Lung (tissue), 11 donors: ENCODE measurements at regions not wholly inside any gene's neighbourhood (a gene's known extent, or its start where the extent isn't known, plus 50 kb on each side); places are given as distances from the start of the nearest gene placed in this dataset.
A peak's percentile ranks its signal among the peaks of the same experiment; 100 is the strongest.

Experiments
- ATAC-seq: fragments of 200-7000 bp; cut with Tn5 transposase; one replicate; pipeline ENCODE4 v1.9.1; 2020; ENCODE audit warnings: moderate number of reproducible peaks; ENCODE audit not compliant: insufficient read depth, low FRiP score
- DNase-seq, 3 donors: peaks; one replicate each; pipeline ENCODE4 v3.0.0-alpha.2; 2013 to 2017
- H3K27ac ChIP-seq, 2 donors: one replicate each; pipeline ENCODE4 v1.5.1; 2013; ENCODE audit warnings: mild to moderate bottlenecking in 2 of 2, moderate library complexity in 2 of 2, control low read depth in 1 of 2, inconsistent platforms in 1 of 2, low read depth in 1 of 2, low read length in 1 of 2
- H3K27me3 ChIP-seq, 3 donors: one replicate each; pipeline ENCODE4 v1.5.1; 2013; ENCODE audit warnings: low read length in 2 of 3; ENCODE audit not compliant: control insufficient read depth in 3 of 3, insufficient read depth in 3 of 3
- H3K36me3 ChIP-seq, 4 donors: one replicate each; pipeline ENCODE4 v1.5.1; 2013; ENCODE audit warnings: low read length in 4 of 4, mild to moderate bottlenecking in 1 of 4, moderate library complexity in 1 of 4; ENCODE audit not compliant: control insufficient read depth in 4 of 4, insufficient read depth in 4 of 4
- H3K4me1 ChIP-seq, 5 donors: one replicate each; pipeline ENCODE4 v1.5.1; 2013; ENCODE audit warnings: low read length in 5 of 5, mild to moderate bottlenecking in 2 of 5, moderate library complexity in 1 of 5; ENCODE audit not compliant: control insufficient read depth in 5 of 5, insufficient read depth in 5 of 5
- H3K4me3 ChIP-seq: one replicate; pipeline ENCODE4 v1.5.1; 2013; ENCODE audit warnings: mild to moderate bottlenecking, control low read depth, moderate library complexity
- H3K9ac ChIP-seq, 2 donors: one replicate each; pipeline ENCODE4 v1.5.1; 2013; ENCODE audit warnings: low read length in 2 of 2, control low read depth in 1 of 2; ENCODE audit not compliant: insufficient read depth in 1 of 2
- H3K9me3 ChIP-seq, 4 donors: one replicate each; pipeline ENCODE4 v1.5.1; 2013; ENCODE audit warnings: low read length in 3 of 4, mild to moderate bottlenecking in 1 of 4, moderate library complexity in 1 of 4; ENCODE audit not compliant: control insufficient read depth in 4 of 4, insufficient read depth in 3 of 4
- WGBS, 2 donors: extraction: QIAGEN DNeasy Blood & Tissue Kit; methylation state at CpG; one replicate each; pipeline ENCODE4 v1.1.7; 2013; 5-methylcytosine and 5-hydroxymethylcytosine counted together
- TF ChIP-seq, protein P1 (sequence below): IDR thresholded peaks from 2 replicates; pipeline ENCODE4 v1.5.1; 2012; ENCODE audit warnings: mild to moderate bottlenecking; ENCODE audit errors: control extremely low read depth, extremely low read depth
- donor health status: control.
- donor health status: control.
- donor health status: Bipolar disorder and iron deficiency.
- donor health status: healthy.
- donor health status: DM: yes; HTN: yes; CAD: no.

GRCh38 chr1:231093156-231093922 is 53.3 kb upstream of the FAM89A start:
- ATAC-seq (peak; percentile 55), DNase-seq (peak; percentile 44 to 69 (median 51))
- no peak overlapping the region for H3K27ac ChIP-seq
- peaks cover 0 to 12% (median 2%) of the 10 kb centered on the region in 5 donors for H3K4me1 ChIP-seq
- H3K9ac ChIP-seq, result no peak overlapping the region
- WGBS, 2 donors, result 49 to 57% methylated on average over 13 of the region's 13 CpGs
- TF ChIP-seq, protein P1, sequence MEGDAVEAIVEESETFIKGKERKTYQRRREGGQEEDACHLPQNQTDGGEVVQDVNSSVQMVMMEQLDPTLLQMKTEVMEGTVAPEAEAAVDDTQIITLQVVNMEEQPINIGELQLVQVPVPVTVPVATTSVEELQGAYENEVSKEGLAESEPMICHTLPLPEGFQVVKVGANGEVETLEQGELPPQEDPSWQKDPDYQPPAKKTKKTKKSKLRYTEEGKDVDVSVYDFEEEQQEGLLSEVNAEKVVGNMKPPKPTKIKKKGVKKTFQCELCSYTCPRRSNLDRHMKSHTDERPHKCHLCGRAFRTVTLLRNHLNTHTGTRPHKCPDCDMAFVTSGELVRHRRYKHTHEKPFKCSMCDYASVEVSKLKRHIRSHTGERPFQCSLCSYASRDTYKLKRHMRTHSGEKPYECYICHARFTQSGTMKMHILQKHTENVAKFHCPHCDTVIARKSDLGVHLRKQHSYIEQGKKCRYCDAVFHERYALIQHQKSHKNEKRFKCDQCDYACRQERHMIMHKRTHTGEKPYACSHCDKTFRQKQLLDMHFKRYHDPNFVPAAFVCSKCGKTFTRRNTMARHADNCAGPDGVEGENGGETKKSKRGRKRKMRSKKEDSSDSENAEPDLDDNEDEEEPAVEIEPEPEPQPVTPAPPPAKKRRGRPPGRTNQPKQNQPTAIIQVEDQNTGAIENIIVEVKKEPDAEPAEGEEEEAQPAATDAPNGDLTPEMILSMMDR, result no peak
- H3K4me3 ChIP-seq, result no peak overlapping the region
- H3K36me3 ChIP-seq, result no peaks in the 10 kb centered on the region
- H3K27me3 ChIP-seq, result no peaks in the 10 kb centered on the region
- peaks cover 0 to 1% (median 0%) of the 10 kb centered on the region in 4 donors for H3K9me3 ChIP-seq

GRCh38 chr1:231092380-231092779 is 52.3 kb upstream of the FAM89A start:
- DNase-seq (no peak), ATAC-seq (no peak)
- H3K36me3 ChIP-seq, result no peaks in the 10 kb centered on the region
- H3K9ac ChIP-seq, result no peak overlapping the region
- no peak overlapping the region for H3K27ac ChIP-seq
- no peak overlapping the region for H3K4me3 ChIP-seq
- peaks cover 0 to 12% (median 2%) of the 10 kb centered on the region in 5 donors for H3K4me1 ChIP-seq
- TF ChIP-seq, protein P1, result no peak
- peaks cover 0 to 1% (median 0%) of the 10 kb centered on the region in 4 donors for H3K9me3 ChIP-seq
- 73 to 87% methylated on average over 5 of the region's 5 CpGs for WGBS, 2 donors
- no peaks in the 10 kb centered on the region for H3K27me3 ChIP-seq

- Histone ChIP-seq H3K36me3 (no peaks in the 10 kb centered on the region), H3K9me3 (peaks cover 0 to 1% (median 0%) of the 10 kb centered on the region in 4 donors), H3K27ac (no peak overlapping the region), H3K27me3 (no peaks in the 10 kb centered on the region), H3K9ac (no peak overlapping the region), H3K4me3 (no peak overlapping the region), H3K4me1 (peaks cover 0 to 12% (median 2%) of the 10 kb centered on the region in 5 donors)
- no peak for DNase-seq
- TF ChIP-seq, protein P1, result peak; percentile 40
- no peak for ATAC-seq
- WGBS, 2 donors, result 61 to 62% methylated on average over 13 of the region's 13 CpGs
Measured at GRCh38 chr1:231091831-231092301, 51.8 kb upstream of the FAM89A start.
